ENCODE measurements at regions not wholly inside any gene's neighbourhood (a gene's known extent, or its start where the extent isn't known, plus 50 kb on each side); places are given as distances from the start of the nearest gene placed in this dataset.

GRCh38 chr2:104340879-104341828 lies 512.8 kb upstream of the POU3F3 start:
- Histone ChIP-seq H4K8ac (ENCODE audit: extremely low read depth, insufficient read depth, low read length) (no peak overlapping the region), H2BK20ac (ENCODE audit: low read length) (no peak overlapping the region), H3K4ac (replicated peaks; ENCODE audit: insufficient read length, low read depth, low read length) (no peak overlapping the region), H3K9me3 (ENCODE audit: insufficient read depth in 2 of 2, low read depth in 1 of 2, low read length in 1 of 2) (no peaks in the 10 kb centered on the region), H3K23me2 (ENCODE audit: low read depth, low read length) (no peaks in the 10 kb centered on the region), H3K18ac (ENCODE audit: extremely low read depth, low read length) (no peak overlapping the region), H2BK120ac (replicated peaks; ENCODE audit: low read depth, low read length) (no peak overlapping the region), H3K79me2 (ENCODE audit: control insufficient read depth in 1 of 2, insufficient read depth in 2 of 2, low read length in 2 of 2) (no peaks in the 10 kb centered on the region), H2BK15ac (ENCODE audit: low read length) (no peak overlapping the region), H2AFZ (ENCODE audit: low read length) (no peak overlapping the region), H3K27me3 (replicated peaks in 1 of 4; ENCODE audit: control insufficient read depth in 3 of 4, extremely low read depth in 1 of 4, insufficient read depth in 3 of 4, low read length in 3 of 4) (no peaks in the 10 kb centered on the region), H3K4me3 (ENCODE audit: extremely low read depth in 1 of 4, insufficient read depth in 2 of 4, low read depth in 3 of 4, low read length in 4 of 4) (no peak overlapping the region), H3K79me1 (ENCODE audit: low read depth, low read length) (no peaks in the 10 kb centered on the region), H2AK5ac (ENCODE audit: low read depth, low read length) (no peak overlapping the region), H3K23ac (ENCODE audit: insufficient read length) (no peak overlapping the region), H3K27ac (ENCODE audit: low read depth, low read length) (no peak overlapping the region), H3K9ac (replicated peaks in 1 of 4; ENCODE audit: extremely low read depth in 1 of 4, low read depth in 3 of 4, low read length in 3 of 4) (no peak overlapping the region), H2BK5ac (ENCODE audit: low read depth, low read length) (no peak overlapping the region), H4K91ac (replicated peaks; ENCODE audit: insufficient read length, low read length) (no peak overlapping the region), H4K20me1 (replicated peaks in 1 of 2; ENCODE audit: control insufficient read depth in 1 of 2, insufficient read depth in 2 of 2, low read length in 2 of 2) (no peaks in the 10 kb centered on the region), H3K4me2 (ENCODE audit: insufficient read depth in 1 of 2, low read depth in 2 of 2, low read length in 2 of 2) (no peak overlapping the region), H2BK12ac (ENCODE audit: low read depth, low read length) (no peak overlapping the region), H3K36me3 (ENCODE audit: control insufficient read depth in 2 of 4, insufficient read depth in 4 of 4, low read length in 3 of 4) (no peaks in the 10 kb centered on the region), H3K4me1 (replicated peaks in 1 of 4; ENCODE audit: control insufficient read depth in 3 of 4, insufficient read depth in 4 of 4, low read length in 3 of 4) (peaks cover 0 to 5% (median 2%) of the 10 kb centered on the region in 4 experiments; a peak in 3 of 7 replicates), H4K5ac (ENCODE audit: insufficient read length, low read depth, low read length) (no peak overlapping the region), H3K56ac (replicated peaks; ENCODE audit: insufficient read length, low read depth, low read length) (no peak overlapping the region), H3K14ac (ENCODE audit: insufficient read length) (no peak overlapping the region)
- ChIA-PET POLR2A (ENCODE audit: partially characterized antibody) (no interaction called here), CTCF (ENCODE audit: partially characterized antibody) (interaction anchor here (1.4 kb wide), 1 partner anchor 532 kb away, joined by 3 read pairs; no protein-coding TSS in a partner anchor)
- DNase-seq (ENCODE audit: low read depth in 1 of 2, low spot score in 2 of 2) (no peak), FAIRE-seq (no peak)
- 85% methylated on average over 2 of the region's 2 CpGs; no CpG with 5 or more reads in 1 of the 2 experiments for WGBS, 2 experiments (ENCODE audit: extremely low coverage in 1 of 2, insufficient coverage in 1 of 2, insufficient read length in 1 of 2, insufficient replicate concordance in 2 of 2, low coverage in 1 of 2, low lambda C conversion rate in 2 of 2, missing lambda C conversion rate in 1 of 2)
- TF ChIP-seq FOSL1 (IDR thresholded peaks at IDR 0.05; ENCODE audit: insufficient read depth, low read depth, low read length) = no peak
- TF ChIP-seq GABPA (IDR thresholded peaks at IDR 0.05; ENCODE audit: borderline replicate concordance, insufficient read depth, low read length) = no peak
- TF ChIP-seq SIN3A (conservative IDR thresholded peaks at IDR 0.05 in 1 of 2, IDR thresholded peaks at IDR 0.05 in 1 of 2; ENCODE audit: low read depth in 1 of 2, low read length in 2 of 2) = no peak

Data from H1 (cell line).